C4-2B (cell line): ENCODE measurements at regions not wholly inside any gene's neighbourhood (a gene's known extent, or its start where the extent isn't known, plus 50 kb on each side); places are given as distances from the start of the nearest gene placed in this dataset.
A peak's percentile ranks its signal among the peaks of the same experiment; 100 is the strongest.

Experiments used
- CTCF ChIP-seq: fragments of 450-650 bp; conservative IDR thresholded peaks from 2 replicates; pipeline ENCODE4 v1.5.1; 2017; ENCODE audit warnings: mild to moderate bottlenecking
- ZFX ChIP-seq: fragments of 450-650 bp; IDR thresholded peaks from 2 replicates; pipeline ENCODE4 v1.6.1; 2017

- peak; percentile 40 for TF ChIP-seq CTCF
- TF ChIP-seq ZFX = no peak
These were observed 155.5 kb downstream of the PDGFRA start for GRCh38 chr4:54384563-54384962.
